HG03097 (cell line): ENCODE measurements at regions not wholly inside any gene's neighbourhood (a gene's known extent, or its start where the extent isn't known, plus 50 kb on each side); places are given as distances from the start of the nearest gene placed in this dataset.
"Not testable (repeated sequence)": the region's sequence is repeated elsewhere in the genome, so short reads cannot be mapped to it uniquely, and the experiment has no call there.

Experiments used
- ATAC-seq: cut with Tn5 transposase; IDR thresholded peaks from one replicate; pipeline ENCODE4 v1.9.1; 2021; ENCODE audit not compliant: unreplicated experiment, low FRiP score

GRCh38 chr5:104082754-104083153 lies 520.2 kb upstream of the NUDT12 start:
- ATAC-seq, result no peak

- no peak for ATAC-seq
These were observed 518.6 kb upstream of the NUDT12 start for GRCh38 chr5:104081232-104081631.

GRCh38 chr5:104080646-104081175 lies 518.1 kb upstream of the NUDT12 start:
- no peak for ATAC-seq

- ATAC-seq, result not testable (repeated sequence)
These were observed 517.5 kb upstream of the NUDT12 start for GRCh38 chr5:104079861-104080645.

GRCh38 chr5:104071887-104072286 lies 509.3 kb upstream of the NUDT12 start:
- no peak for ATAC-seq

- no peak for ATAC-seq
These were observed 500.2 kb upstream of the NUDT12 start for GRCh38 chr5:104062621-104063377.

GRCh38 chr5:104061707-104062106 lies 499.1 kb upstream of the NUDT12 start:
- no peak for ATAC-seq

GRCh38 chr5:104053353-104053649 lies 490.7 kb upstream of the NUDT12 start:
- no peak for ATAC-seq

- ATAC-seq, result no peak
These were observed 490.2 kb upstream of the NUDT12 start for GRCh38 chr5:104052558-104053352.

- ATAC-seq, result no peak
These were observed 487.8 kb upstream of the NUDT12 start for GRCh38 chr5:104050436-104050835.

- ATAC-seq, result no peak
These were observed 487.2 kb upstream of the NUDT12 start for GRCh38 chr5:104049752-104050151.

- ATAC-seq, result no peak
These were observed 485.6 kb upstream of the NUDT12 start for GRCh38 chr5:104048231-104048630.

- ATAC-seq, result no peak
These were observed 483.4 kb upstream of the NUDT12 start for GRCh38 chr5:104045987-104046386.

GRCh38 chr5:104039871-104040270 lies 477.3 kb upstream of the NUDT12 start:
- not testable (repeated sequence) for ATAC-seq

- not testable (repeated sequence) for ATAC-seq
These were observed 474.5 kb upstream of the NUDT12 start for GRCh38 chr5:104037136-104037535.

- not testable (repeated sequence) for ATAC-seq
These were observed 470.6 kb upstream of the NUDT12 start for GRCh38 chr5:104033186-104033585.

GRCh38 chr5:104024538-104024937 lies 461.9 kb upstream of the NUDT12 start:
- no peak for ATAC-seq

- no peak for ATAC-seq
These were observed 461.1 kb upstream of the NUDT12 start for GRCh38 chr5:104023739-104024138.

GRCh38 chr5:104019956-104020355 lies 457.4 kb upstream of the NUDT12 start:
- ATAC-seq, result no peak

GRCh38 chr5:104018299-104018698 lies 455.7 kb upstream of the NUDT12 start:
- ATAC-seq, result no peak

- ATAC-seq, result no peak
These were observed 454.1 kb upstream of the NUDT12 start for GRCh38 chr5:104016646-104017045.
